Right lobe of liver (tissue), 6 donors: ENCODE measurements at regions not wholly inside any gene's neighbourhood (a gene's known extent, or its start where the extent isn't known, plus 50 kb on each side); places are given as distances from the start of the nearest gene placed in this dataset.

Experiments
- ATAC-seq, 4 donors: fragments of 200-7000 bp; cut with Tn5 transposase; one replicate each; pipeline ENCODE4 v1.9.1; 2020; ENCODE audit warnings: mild to moderate bottlenecking in 4 of 4, moderate library complexity in 4 of 4
- DNase-seq, 3 donors: peaks; one replicate each; pipeline ENCODE4 v3.0.0-alpha.2; 2020
- H3K27ac ChIP-seq, 3 donors: fragments of 200-600 bp; one replicate each; pipeline ENCODE4 v1.8.0; 2022
- H3K27me3 ChIP-seq, 2 donors: fragments of 200-600 bp; one replicate each; pipeline ENCODE4 v1.8.0; 2022
- H3K36me3 ChIP-seq, 4 donors: fragments of 200-600 bp; sonication (generic) in 1 of 4; one replicate each; pipeline versions ENCODE4 v1.5.1 to v1.8.0; 2017 to 2022; ENCODE audit warnings: control low read depth in 1 of 4
- H3K4me1 ChIP-seq, 4 donors: fragments of 200-600 bp; sonication (generic) in 1 of 4; one replicate each; pipeline versions ENCODE4 v1.5.1 to v1.8.0; 2017 to 2022; ENCODE audit warnings: control low read depth in 1 of 4
- H3K4me3 ChIP-seq, 3 donors: fragments of 200-600 bp; one replicate each; pipeline ENCODE4 v1.8.0; 2022
- H3K9me3 ChIP-seq, 4 donors: fragments of 200-600 bp; sonication (generic) in 1 of 4; one replicate each; pipeline versions ENCODE4 v1.5.1 to v1.8.0; 2017 to 2022; ENCODE audit warnings: control low read depth in 1 of 4
- CTCF ChIP-seq, 4 donors: fragments of 200-600 bp in 3 of 4; fragments of 450-650 bp in 1 of 4; IDR thresholded peaks; one replicate each; pipeline versions ENCODE4 v1.5.1 to v1.8.0; 2016 to 2022; ENCODE audit warnings: antibody characterized with exemption in 4 of 4, mild to moderate bottlenecking in 2 of 4
- POLR2A ChIP-seq: fragments of 450-650 bp; IDR thresholded peaks from one replicate; pipeline ENCODE4 v1.6.1; 2017; ENCODE audit warnings: antibody characterized with exemption, mild to moderate bottlenecking
- WGBS: methylation state at CpG from one replicate; pipeline ENCODE4 v1.1.6; 2018; ENCODE audit warnings: low coverage, low lambda C conversion rate; ENCODE audit not compliant: insufficient coverage; ENCODE audit errors: missing lambda C conversion rate; 5-methylcytosine and 5-hydroxymethylcytosine counted together
- intact Hi-C, 2 donors: fragments of 100-400 bp; cut with DNase I; formaldehyde crosslinking; loops; one replicate each; pipeline versions ENCODE4 v1.11.2 to v1.14.1; 2022
- donor health status: DM: no; HTN: yes; CAD: no.
- donor health status: DM: no; HTN: no; CAD: no.
- donor health status: DM: no; HTN: no; CAD: no.
- donor health status: DM: no; HTN: yes; CAD: no.
- donor health status: DM: no; HTN: yes; CAD: no.

DNA sequence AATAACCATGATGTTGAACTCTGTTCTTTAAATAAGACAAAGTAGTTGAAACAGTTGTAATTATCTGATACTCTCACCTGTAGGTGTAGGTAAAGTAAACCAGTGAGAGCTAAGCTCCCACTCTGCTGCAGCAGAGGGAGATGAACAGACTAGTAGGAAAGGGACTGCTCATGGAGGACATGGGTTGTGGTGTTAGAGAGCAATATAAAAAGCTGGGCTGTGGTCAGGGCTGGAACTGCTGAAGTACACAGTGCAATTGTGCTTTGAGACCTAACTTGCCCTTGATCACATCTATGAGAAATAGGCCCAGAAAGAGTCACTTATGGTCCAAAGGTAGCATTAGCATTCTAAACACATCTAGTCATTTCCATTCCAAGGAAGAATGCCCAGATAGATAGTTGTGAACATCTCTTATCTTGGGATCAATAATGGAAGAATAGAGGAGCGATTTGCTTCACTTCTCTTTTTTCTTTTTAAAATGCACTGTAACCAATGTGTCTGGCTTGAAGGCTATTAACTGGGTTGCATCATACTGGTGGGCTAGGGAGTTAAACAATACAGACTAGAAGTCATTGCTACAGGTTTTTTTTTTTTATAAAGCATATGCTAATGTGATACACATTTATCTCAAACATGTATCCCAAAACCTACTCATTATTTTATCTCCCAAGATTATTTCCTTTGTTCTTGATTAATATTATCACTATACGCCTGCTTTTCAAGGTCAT, 251.3 kb upstream of the CENPE start:
- no peaks in the 10 kb centered on the region for H3K4me1 ChIP-seq
- ATAC-seq (no peak), DNase-seq (no peak)
- no peak overlapping the region for H3K27ac ChIP-seq
- H3K4me3 ChIP-seq = no peak overlapping the region
- H3K27me3 ChIP-seq = no peaks in the 10 kb centered on the region
- H3K36me3 ChIP-seq = no peaks in the 10 kb centered on the region
- WGBS = 82% methylated on average over 2 of the region's 2 CpGs
- TF ChIP-seq POLR2A (no peak), CTCF (IDR thresholded peaks at IDR 0.05) (no peak)
- H3K9me3 ChIP-seq = no peaks in the 10 kb centered on the region
- intact Hi-C loops = no loop called here

DNA sequence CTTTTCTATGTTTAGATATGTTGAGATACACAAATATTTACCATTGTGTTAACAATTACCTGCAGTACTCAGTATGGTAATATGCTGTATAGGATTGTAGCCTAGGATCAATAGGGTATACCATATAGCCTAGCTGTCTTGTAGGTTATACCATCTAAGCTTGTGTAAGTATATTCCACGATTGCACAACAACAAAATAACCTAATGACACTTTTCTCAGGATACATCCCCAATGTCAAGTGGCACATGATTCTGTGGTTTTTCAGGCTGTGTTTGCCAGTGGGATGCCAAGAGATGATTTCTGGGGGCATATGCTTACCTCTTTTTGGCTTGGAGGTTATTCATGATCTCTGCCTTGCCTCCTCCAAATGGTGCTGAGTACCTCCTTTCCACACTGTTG, 247.2 kb upstream of the CENPE start:
- no peak overlapping the region for H3K4me3 ChIP-seq
- DNase-seq (no peak), ATAC-seq (no peak)
- TF ChIP-seq POLR2A = no peak
- TF ChIP-seq CTCF (IDR thresholded peaks at IDR 0.05) = no peak
- intact Hi-C loops = no loop called here
- H3K36me3 ChIP-seq = no peaks in the 10 kb centered on the region
- H3K9me3 ChIP-seq = no peaks in the 10 kb centered on the region
- H3K27me3 ChIP-seq = no peaks in the 10 kb centered on the region
- H3K27ac ChIP-seq = no peak overlapping the region
- 70% methylated on average over 1 of the region's 1 CpG for WGBS
- no peaks in the 10 kb centered on the region for H3K4me1 ChIP-seq

- H3K4me1 ChIP-seq = no peaks in the 10 kb centered on the region
- TF ChIP-seq POLR2A = no peak
- no peak for TF ChIP-seq CTCF (IDR thresholded peaks at IDR 0.05)
- H3K9me3 ChIP-seq = no peaks in the 10 kb centered on the region
- DNase-seq = no peak
- H3K4me3 ChIP-seq = no peak overlapping the region
- no peaks in the 10 kb centered on the region for H3K36me3 ChIP-seq
- intact Hi-C loops = no loop called here
- no peaks in the 10 kb centered on the region for H3K27me3 ChIP-seq
- ATAC-seq = no peak
- H3K27ac ChIP-seq = no peak overlapping the region
- WGBS = 85% methylated on average over 3 of the region's 3 CpGs
These were observed 245.2 kb upstream of the CENPE start for GRCh38 chr4:103443324-103443723.

DNA sequence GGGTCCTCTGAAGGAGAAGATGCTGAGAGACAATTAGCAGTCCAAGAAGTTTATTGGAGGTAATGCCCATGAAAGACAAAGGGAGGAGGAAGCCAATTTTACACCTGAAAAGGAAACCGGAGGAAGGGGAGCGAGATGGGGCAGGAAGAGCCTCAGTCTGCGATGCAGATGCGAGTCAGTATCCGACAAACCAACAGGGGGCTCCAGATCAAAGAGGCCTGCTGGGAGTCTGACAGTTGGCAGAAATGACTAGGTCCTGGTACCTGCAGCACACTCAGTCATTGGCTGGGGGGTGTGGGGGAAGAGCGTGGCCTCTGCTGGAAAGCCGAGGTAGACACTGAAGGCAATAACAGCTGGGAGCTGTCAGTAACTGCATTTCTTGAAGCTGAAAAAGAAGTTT, 231.1 kb upstream of the CENPE start:
- no peak for DNase-seq
- 41% methylated on average over 4 of the region's 7 CpGs for WGBS

More for the DNA sequence above, 231.1 kb upstream of the CENPE start:
- no peak for TF ChIP-seq POLR2A
- no peak for TF ChIP-seq CTCF (IDR thresholded peaks at IDR 0.05)
- H3K27ac ChIP-seq = no peak overlapping the region
- H3K36me3 ChIP-seq = no peaks in the 10 kb centered on the region
- H3K9me3 ChIP-seq = no peaks in the 10 kb centered on the region
- ATAC-seq = no peak
- intact Hi-C loops = no loop called here
- peaks cover 0 to 6% (median 3%) of the 10 kb centered on the region in 4 donors for H3K4me1 ChIP-seq
- no peak overlapping the region for H3K4me3 ChIP-seq
- no peaks in the 10 kb centered on the region for H3K27me3 ChIP-seq
